ENCODE measurements at regions not wholly inside any gene's neighbourhood (a gene's known extent, or its start where the extent isn't known, plus 50 kb on each side); places are given as distances from the start of the nearest gene placed in this dataset.

- H3K27ac Mint-ChIP-seq = no peak overlapping the region
- H3K36me3 Mint-ChIP-seq (ENCODE audit: insufficient read depth in 2 of 2) = no peaks in the 10 kb centered on the region
- DNase-seq (no peak), ATAC-seq (replicated peaks in 1 of 2) (no peak)
- no peaks in the 10 kb centered on the region for H3K27me3 Mint-ChIP-seq (ENCODE audit: low read depth)
- H3K4me1 Mint-ChIP-seq (ENCODE audit: low read depth) = no peaks in the 10 kb centered on the region
- no peak overlapping the region for H3K4me3 Mint-ChIP-seq
- H3K9me3 Mint-ChIP-seq = no peaks in the 10 kb centered on the region
These were observed 314.3 kb downstream of the HHIPL2 start for GRCh38 chr1:222233444-222234158.

- no peaks in the 10 kb centered on the region for H3K4me1 Mint-ChIP-seq (ENCODE audit: low read depth)
- no peak for ATAC-seq (replicated peaks in 1 of 2)
- H3K9me3 Mint-ChIP-seq = peaks cover 0 to 1% of the 10 kb centered on the region in 2 donors
- no peak overlapping the region for H3K4me3 Mint-ChIP-seq
- DNase-seq = no peak
- H3K36me3 Mint-ChIP-seq (ENCODE audit: insufficient read depth in 2 of 2) = peaks cover 0 to 1% of the 10 kb centered on the region in 2 donors
- H3K27me3 Mint-ChIP-seq (ENCODE audit: low read depth) = no peaks in the 10 kb centered on the region
- H3K27ac Mint-ChIP-seq = no peak overlapping the region
These were observed 315.1 kb downstream of the HHIPL2 start for GRCh38 chr1:222232842-222233241.

GRCh38 chr1:222229672-222230312, 318.1 kb downstream of the HHIPL2 start:
- Mint-ChIP-seq H3K4me3 (no peak overlapping the region), H3K27me3 (ENCODE audit: low read depth) (peaks cover 5% of the 10 kb centered on the region), H3K9me3 (peaks cover 2 to 4% of the 10 kb centered on the region in 2 donors), H3K27ac (no peak overlapping the region), H3K36me3 (ENCODE audit: insufficient read depth in 2 of 2) (peaks cover 2 to 5% of the 10 kb centered on the region in 2 donors), H3K4me1 (ENCODE audit: low read depth) (no peaks in the 10 kb centered on the region)
- ATAC-seq (replicated peaks in 1 of 2) (no peak), DNase-seq (no peak)

- no peak overlapping the region for H3K4me3 Mint-ChIP-seq
- ATAC-seq (replicated peaks in 1 of 2) (no peak), DNase-seq (no peak)
These were observed 322.6 kb downstream of the HHIPL2 start for GRCh38 chr1:222225316-222225691.

GRCh38 chr1:222224636-222225315, 323.1 kb downstream of the HHIPL2 start:
- Mint-ChIP-seq H3K27ac (no peak overlapping the region), H3K36me3 (ENCODE audit: insufficient read depth in 2 of 2) (peaks cover 2 to 7% of the 10 kb centered on the region in 2 donors), H3K27me3 (ENCODE audit: low read depth) (peaks cover 5% of the 10 kb centered on the region), H3K4me1 (ENCODE audit: low read depth) (no peaks in the 10 kb centered on the region), H3K4me3 (no peak overlapping the region), H3K9me3 (peaks cover 7 to 8% of the 10 kb centered on the region in 2 donors)
- ATAC-seq (replicated peaks in 1 of 2) (no peak), DNase-seq (no peak)

More at GRCh38 chr1:222225316-222225691, 322.6 kb downstream of the HHIPL2 start:
- H3K4me1 Mint-ChIP-seq (ENCODE audit: low read depth) = no peaks in the 10 kb centered on the region
- peaks cover 2 to 4% of the 10 kb centered on the region in 2 donors for H3K9me3 Mint-ChIP-seq
- H3K27ac Mint-ChIP-seq = no peak overlapping the region
- peaks cover 2 to 5% of the 10 kb centered on the region in 2 donors for H3K36me3 Mint-ChIP-seq (ENCODE audit: insufficient read depth in 2 of 2)
- H3K27me3 Mint-ChIP-seq (ENCODE audit: low read depth) = peaks cover 5% of the 10 kb centered on the region

- Mint-ChIP-seq H3K4me3 (no peak overlapping the region), H3K4me1 (ENCODE audit: low read depth) (no peaks in the 10 kb centered on the region), H3K27me3 (ENCODE audit: low read depth) (peaks cover 5% of the 10 kb centered on the region)
These were observed 323.7 kb downstream of the HHIPL2 start for GRCh38 chr1:222224156-222224555.

GRCh38 chr1:222223010-222223409, 324.9 kb downstream of the HHIPL2 start:
- no peak overlapping the region for H3K27ac Mint-ChIP-seq
- H3K27me3 Mint-ChIP-seq (ENCODE audit: low read depth) = peaks cover 5% of the 10 kb centered on the region

More at GRCh38 chr1:222224156-222224555, 323.7 kb downstream of the HHIPL2 start:
- DNase-seq (no peak), ATAC-seq (replicated peaks in 1 of 2) (no peak)
- Mint-ChIP-seq H3K9me3 (peaks cover 8 to 9% of the 10 kb centered on the region in 2 donors), H3K27ac (no peak overlapping the region), H3K36me3 (ENCODE audit: insufficient read depth in 2 of 2) (peaks cover 4 to 9% of the 10 kb centered on the region in 2 donors)

GRCh38 chr1:222216255-222216754, 331.6 kb downstream of the HHIPL2 start:
- Mint-ChIP-seq H3K27ac (no peak overlapping the region), H3K4me3 (no peak overlapping the region), H3K4me1 (ENCODE audit: low read depth) (no peaks in the 10 kb centered on the region)

More at GRCh38 chr1:222223010-222223409, 324.9 kb downstream of the HHIPL2 start:
- ATAC-seq (replicated peaks in 1 of 2) (no peak), DNase-seq (no peak)
- Mint-ChIP-seq H3K4me1 (ENCODE audit: low read depth) (no peaks in the 10 kb centered on the region), H3K4me3 (no peak overlapping the region), H3K36me3 (ENCODE audit: insufficient read depth in 2 of 2) (peaks cover 7 to 9% of the 10 kb centered on the region in 2 donors), H3K9me3 (peaks cover 10 to 12% of the 10 kb centered on the region in 2 donors)

GRCh38 chr1:222210776-222211175, 337.1 kb downstream of the HHIPL2 start:
- H3K9me3 Mint-ChIP-seq = peaks cover 0 to 2% of the 10 kb centered on the region in 2 donors
- no peaks in the 10 kb centered on the region for H3K27me3 Mint-ChIP-seq (ENCODE audit: low read depth)
- no peak for ATAC-seq (replicated peaks in 1 of 2)
- H3K36me3 Mint-ChIP-seq (ENCODE audit: insufficient read depth in 2 of 2) = no peaks in the 10 kb centered on the region
- H3K4me3 Mint-ChIP-seq = no peak overlapping the region
- DNase-seq = no peak
- no peaks in the 10 kb centered on the region for H3K4me1 Mint-ChIP-seq (ENCODE audit: low read depth)
- no peak overlapping the region for H3K27ac Mint-ChIP-seq

More at GRCh38 chr1:222216255-222216754, 331.6 kb downstream of the HHIPL2 start:
- DNase-seq (no peak), ATAC-seq (replicated peaks in 1 of 2) (no peak)
- Mint-ChIP-seq H3K36me3 (ENCODE audit: insufficient read depth in 2 of 2) (peaks cover 4% of the 10 kb centered on the region in 2 donors), H3K27me3 (ENCODE audit: low read depth) (no peaks in the 10 kb centered on the region), H3K9me3 (peaks cover 7 to 8% of the 10 kb centered on the region in 2 donors)

- peaks cover 0 to 2% of the 10 kb centered on the region in 2 donors for H3K9me3 Mint-ChIP-seq
- H3K4me1 Mint-ChIP-seq (ENCODE audit: low read depth) = no peaks in the 10 kb centered on the region
- H3K27ac Mint-ChIP-seq = no peak overlapping the region
- peaks cover 1% of the 10 kb centered on the region for H3K27me3 Mint-ChIP-seq (ENCODE audit: low read depth)
- DNase-seq = no peak
- no peak for ATAC-seq (replicated peaks in 1 of 2)
- no peak overlapping the region for H3K4me3 Mint-ChIP-seq
- H3K36me3 Mint-ChIP-seq (ENCODE audit: insufficient read depth in 2 of 2) = no peaks in the 10 kb centered on the region
These were observed 343.4 kb downstream of the HHIPL2 start for GRCh38 chr1:222204475-222204874.

GRCh38 chr1:222202831-222203230, 345.1 kb downstream of the HHIPL2 start:
- Mint-ChIP-seq H3K9me3 (no peaks in the 10 kb centered on the region), H3K27me3 (ENCODE audit: low read depth) (peaks cover 6% of the 10 kb centered on the region), H3K4me3 (no peak overlapping the region), H3K36me3 (ENCODE audit: insufficient read depth in 2 of 2) (no peaks in the 10 kb centered on the region), H3K4me1 (ENCODE audit: low read depth) (no peaks in the 10 kb centered on the region), H3K27ac (no peak overlapping the region)
- no peak for DNase-seq
- ATAC-seq (replicated peaks in 1 of 2) = no peak

GRCh38 chr1:222196736-222197135, 351.2 kb downstream of the HHIPL2 start:
- no peak for ATAC-seq (replicated peaks in 1 of 2)
- Mint-ChIP-seq H3K4me1 (ENCODE audit: low read depth) (no peaks in the 10 kb centered on the region), H3K27me3 (ENCODE audit: low read depth) (peaks cover 6% of the 10 kb centered on the region), H3K4me3 (no peak overlapping the region), H3K9me3 (peaks cover 0 to 2% of the 10 kb centered on the region in 2 donors), H3K27ac (no peak overlapping the region), H3K36me3 (ENCODE audit: insufficient read depth in 2 of 2) (no peaks in the 10 kb centered on the region)
- DNase-seq = no peak

- Mint-ChIP-seq H3K9me3 (peaks cover 0 to 3% of the 10 kb centered on the region in 2 donors), H3K27me3 (ENCODE audit: low read depth) (peaks cover 6% of the 10 kb centered on the region), H3K4me3 (no peak overlapping the region), H3K4me1 (ENCODE audit: low read depth) (no peaks in the 10 kb centered on the region), H3K36me3 (ENCODE audit: insufficient read depth in 2 of 2) (no peaks in the 10 kb centered on the region), H3K27ac (no peak overlapping the region)
- ATAC-seq (replicated peaks in 1 of 2) (no peak), DNase-seq (no peak)
These were observed 351.6 kb downstream of the HHIPL2 start for GRCh38 chr1:222196288-222196687.

Data from activated T-cell treated with anti-CD3 and anti-CD28 coated beads, Interleukin-2, amount 50 U/mL, for 72 hours (primary cell).